HEK293 (cell line): ENCODE measurements at regions not wholly inside any gene's neighbourhood (a gene's known extent, or its start where the extent isn't known, plus 50 kb on each side); places are given as distances from the start of the nearest gene placed in this dataset.

Experiments used
- CTCF ChIA-PET: fragments of 350-600 bp; formaldehyde crosslinking; extraction: SDS; loops from one replicate; lab custom pipeline; 2021; ENCODE audit warnings: antibody characterized with exemption; lab: Yijun Ruan, JAX
- POLR2A ChIA-PET: fragments of 300-600 bp; formaldehyde crosslinking; extraction: SDS; loops from one replicate; lab custom pipeline; 2020; ENCODE audit warnings: antibody characterized with exemption, inconsistent platforms; lab: Yijun Ruan, JAX
- H3K27ac ChIP-seq: fragments of 200-500 bp; sonication (Bioruptor generic); 2 replicates; pipeline ENCODE4 v1.5.1; 2014; ENCODE audit warnings: low read depth, low read length, control low read depth, inconsistent platforms; ENCODE audit errors: extremely low read depth
- H3K36me3 ChIP-seq, 2 experiments: fragments of 200-500 bp in 1 of 2; sonication (Bioruptor generic) in 1 of 2; 1 replicate in 1 of 2; 2 replicates in 1 of 2; pipeline ENCODE4 v1.5.1; 2014 to 2017; ENCODE audit warnings: inconsistent platforms in 2 of 2, low read length in 2 of 2; ENCODE audit not compliant: control insufficient read depth in 2 of 2, insufficient read depth in 1 of 2
- H3K4me1 ChIP-seq: fragments of 200-500 bp; sonication (Bioruptor generic); 2 replicates; pipeline ENCODE4 v1.5.1; 2014; ENCODE audit warnings: mild to moderate bottlenecking, low read length, inconsistent platforms; ENCODE audit not compliant: control insufficient read depth, insufficient read depth
- H3K4me3 ChIP-seq: 2 replicates; pipeline ENCODE4 v1.5.1; 2011; ENCODE audit warnings: low read depth, mild to moderate bottlenecking, control low read depth, low read length, moderate library complexity
- H3K9me3 ChIP-seq: fragments of 200-500 bp; sonication (Bioruptor generic); 2 replicates; pipeline ENCODE4 v1.5.1; 2014; ENCODE audit warnings: low read depth, low read length, inconsistent platforms; ENCODE audit not compliant: control insufficient read depth, insufficient read depth
- GLIS1 ChIP-seq: fragments of 450-650 bp; formaldehyde crosslinking; IDR thresholded peaks from 2 replicates; pipeline ENCODE4 v1.5.1; 2016; ENCODE audit warnings: missing biosample characterization, missing genetic modification characterization
- KLF16 ChIP-seq: fragments of 450-650 bp; formaldehyde crosslinking; IDR thresholded peaks from 2 replicates; pipeline ENCODE4 v1.5.1; 2017; ENCODE audit warnings: missing biosample characterization, missing genetic modification characterization
- MYNN ChIP-seq: fragments of 450-650 bp; formaldehyde crosslinking; IDR thresholded peaks from 2 replicates; pipeline ENCODE4 v1.5.1; 2016; ENCODE audit warnings: missing biosample characterization, missing genetic modification characterization, borderline replicate concordance
- YY1 ChIP-seq: fragments of 450-650 bp; formaldehyde crosslinking; IDR thresholded peaks from 2 replicates; pipeline ENCODE4 v1.5.1; 2018; ENCODE audit warnings: missing biosample characterization, missing genetic modification characterization
- ZFP3 ChIP-seq: fragments of 450-650 bp; formaldehyde crosslinking; IDR thresholded peaks from 2 replicates; pipeline ENCODE4 v1.5.1; 2016; ENCODE audit warnings: low read depth, missing biosample characterization, missing genetic modification characterization
- ZNF112 ChIP-seq: fragments of 450-650 bp; formaldehyde crosslinking; IDR thresholded peaks from 2 replicates; pipeline ENCODE4 v1.5.0; 2017; ENCODE audit warnings: missing biosample characterization, missing genetic modification characterization
- ZNF138 ChIP-seq: fragments of 450-650 bp; formaldehyde crosslinking; IDR thresholded peaks from 2 replicates; pipeline ENCODE4 v1.5.1; 2016; ENCODE audit warnings: missing biosample characterization, missing genetic modification characterization, borderline replicate concordance
- ZNF169 ChIP-seq: fragments of 450-650 bp; formaldehyde crosslinking; IDR thresholded peaks from 2 replicates; pipeline ENCODE4 v1.5.1; 2016; ENCODE audit warnings: missing biosample characterization, missing genetic modification characterization
- ZNF266 ChIP-seq: fragments of 450-650 bp; formaldehyde crosslinking; IDR thresholded peaks from 2 replicates; pipeline ENCODE4 v1.5.1; 2016; ENCODE audit warnings: missing biosample characterization, missing genetic modification characterization, low read depth
- ZNF274 ChIP-seq, 2 experiments: fragments of 200-500 bp in 1 of 2; fragments of 450-650 bp in 1 of 2; sonication (Bioruptor generic) in 1 of 2; formaldehyde crosslinking in 1 of 2; IDR thresholded peaks; 2 replicates each; pipeline versions ENCODE4 v1.5.1 to v1.6.1; 2014 to 2016; ENCODE audit warnings: borderline replicate concordance in 1 of 2, inconsistent platforms in 1 of 2, low read length in 1 of 2, missing biosample characterization in 1 of 2, missing genetic modification characterization in 1 of 2
- ZNF433 ChIP-seq: fragments of 450-650 bp; formaldehyde crosslinking; IDR thresholded peaks from 2 replicates; pipeline ENCODE4 v1.5.1; 2016; ENCODE audit warnings: missing biosample characterization, missing genetic modification characterization, low read depth
- ZNF48 ChIP-seq: fragments of 450-650 bp; formaldehyde crosslinking; IDR thresholded peaks from 2 replicates; pipeline ENCODE4 v1.5.1; 2016; ENCODE audit warnings: missing biosample characterization, missing genetic modification characterization
- ZNF521 ChIP-seq: fragments of 450-650 bp; formaldehyde crosslinking; IDR thresholded peaks from 2 replicates; pipeline ENCODE4 v1.5.1; 2017; ENCODE audit warnings: missing biosample characterization, mild to moderate bottlenecking, missing genetic modification characterization
- ZNF610 ChIP-seq: fragments of 450-650 bp; formaldehyde crosslinking; IDR thresholded peaks from 2 replicates; pipeline ENCODE4 v1.5.1; 2016; ENCODE audit warnings: missing biosample characterization, missing genetic modification characterization, borderline replicate concordance
- ZNF658 ChIP-seq: fragments of 450-650 bp; formaldehyde crosslinking; IDR thresholded peaks from 2 replicates; pipeline ENCODE4; 2016; ENCODE audit warnings: missing biosample characterization, missing genetic modification characterization
- ZSCAN30 ChIP-seq: fragments of 450-650 bp; IDR thresholded peaks from 2 replicates; pipeline ENCODE4 v1.5.1; 2018; ENCODE audit warnings: missing biosample characterization, mild to moderate bottlenecking, missing genetic modification characterization, moderate library complexity
- TF ChIP-seq, protein P1 (sequence below): fragments of 450-650 bp; formaldehyde crosslinking; IDR thresholded peaks from 2 replicates; pipeline ENCODE4 v1.5.1; 2016; ENCODE audit warnings: missing biosample characterization, missing genetic modification characterization
- TF ChIP-seq, protein P2 (sequence below): fragments of 450-650 bp; formaldehyde crosslinking; IDR thresholded peaks from 2 replicates; pipeline ENCODE4 v1.5.1; 2016; ENCODE audit warnings: missing biosample characterization, missing genetic modification characterization
- TF ChIP-seq, protein P3 (sequence below): IDR thresholded peaks from 2 replicates; pipeline ENCODE4 v1.6.1; 2011; ENCODE audit warnings: mild to moderate bottlenecking, low read depth, low read length, borderline replicate concordance
- TF ChIP-seq, protein P4 (sequence below): fragments of 450-650 bp; formaldehyde crosslinking; IDR thresholded peaks from 2 replicates; pipeline ENCODE4 v1.5.0; 2017; ENCODE audit warnings: missing biosample characterization, missing genetic modification characterization, borderline replicate concordance
- TF ChIP-seq, protein P5 (sequence below): fragments of 450-650 bp; formaldehyde crosslinking; IDR thresholded peaks from 2 replicates; pipeline ENCODE4 v1.5.1; 2016; ENCODE audit warnings: missing biosample characterization, missing genetic modification characterization
- TF ChIP-seq, protein P6 (sequence below): fragments of 450-650 bp; formaldehyde crosslinking; IDR thresholded peaks from 2 replicates; pipeline ENCODE4 v1.5.1; 2016; ENCODE audit warnings: missing biosample characterization, missing genetic modification characterization
- TF ChIP-seq, protein P7 (sequence below): fragments of 450-650 bp; formaldehyde crosslinking; IDR thresholded peaks from 2 replicates; pipeline ENCODE4; 2016; ENCODE audit warnings: missing biosample characterization, missing genetic modification characterization
- TF ChIP-seq, protein P8 (sequence below): fragments of 450-650 bp; formaldehyde crosslinking; IDR thresholded peaks from 2 replicates; pipeline ENCODE4 v1.5.1; 2016; ENCODE audit warnings: missing biosample characterization, missing genetic modification characterization

DNA sequence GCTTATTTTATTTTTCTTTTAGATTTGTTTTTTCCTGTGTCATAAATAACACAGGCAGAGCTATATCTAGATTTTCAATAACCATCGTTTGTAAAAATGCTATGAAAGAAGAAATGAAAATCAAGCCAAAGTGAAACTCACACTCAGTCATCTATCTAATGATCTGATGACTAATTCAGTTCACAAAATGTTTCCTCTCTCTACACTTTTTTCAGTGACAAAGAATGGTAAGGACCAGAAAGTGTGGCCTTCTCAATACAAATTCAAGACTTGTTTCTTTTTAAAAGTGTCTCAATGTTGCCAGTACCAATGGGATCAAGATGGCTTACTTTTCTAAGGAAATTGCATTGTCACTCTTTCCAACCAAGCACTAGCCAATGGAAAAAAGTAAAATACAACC lies 282.8 kb upstream of the PKN2 start:
- POLR2A ChIA-PET = no interaction called here

DNA sequence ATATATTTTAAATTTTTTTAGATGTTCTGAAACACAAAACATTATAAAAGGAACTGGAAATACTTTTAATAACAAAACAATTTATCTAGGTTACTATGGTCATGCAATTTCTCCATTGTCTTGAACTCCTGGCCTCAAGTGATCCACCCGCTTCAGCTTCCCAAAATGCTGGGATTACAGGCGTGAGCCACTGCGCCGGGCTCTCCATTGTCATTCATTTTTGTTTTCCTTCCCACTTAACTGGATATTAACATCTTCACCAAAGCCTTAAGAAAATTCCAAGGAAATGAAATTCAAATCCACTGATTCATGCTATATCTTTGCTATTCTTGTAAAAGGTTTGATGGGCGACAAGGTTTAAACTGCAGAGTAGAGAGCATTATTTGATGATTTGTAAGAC lies 279.5 kb upstream of the PKN2 start:
- POLR2A ChIA-PET = no interaction called here
- no peak overlapping the region for H3K4me3 ChIP-seq
- CTCF ChIA-PET = no interaction called here
- H3K9me3 ChIP-seq = no peaks in the 10 kb centered on the region
- H3K27ac ChIP-seq = no peak overlapping the region
- no peaks in the 10 kb centered on the region for H3K4me1 ChIP-seq
- H3K36me3 ChIP-seq = no peaks in the 10 kb centered on the region
- TF ChIP-seq, protein P1, sequence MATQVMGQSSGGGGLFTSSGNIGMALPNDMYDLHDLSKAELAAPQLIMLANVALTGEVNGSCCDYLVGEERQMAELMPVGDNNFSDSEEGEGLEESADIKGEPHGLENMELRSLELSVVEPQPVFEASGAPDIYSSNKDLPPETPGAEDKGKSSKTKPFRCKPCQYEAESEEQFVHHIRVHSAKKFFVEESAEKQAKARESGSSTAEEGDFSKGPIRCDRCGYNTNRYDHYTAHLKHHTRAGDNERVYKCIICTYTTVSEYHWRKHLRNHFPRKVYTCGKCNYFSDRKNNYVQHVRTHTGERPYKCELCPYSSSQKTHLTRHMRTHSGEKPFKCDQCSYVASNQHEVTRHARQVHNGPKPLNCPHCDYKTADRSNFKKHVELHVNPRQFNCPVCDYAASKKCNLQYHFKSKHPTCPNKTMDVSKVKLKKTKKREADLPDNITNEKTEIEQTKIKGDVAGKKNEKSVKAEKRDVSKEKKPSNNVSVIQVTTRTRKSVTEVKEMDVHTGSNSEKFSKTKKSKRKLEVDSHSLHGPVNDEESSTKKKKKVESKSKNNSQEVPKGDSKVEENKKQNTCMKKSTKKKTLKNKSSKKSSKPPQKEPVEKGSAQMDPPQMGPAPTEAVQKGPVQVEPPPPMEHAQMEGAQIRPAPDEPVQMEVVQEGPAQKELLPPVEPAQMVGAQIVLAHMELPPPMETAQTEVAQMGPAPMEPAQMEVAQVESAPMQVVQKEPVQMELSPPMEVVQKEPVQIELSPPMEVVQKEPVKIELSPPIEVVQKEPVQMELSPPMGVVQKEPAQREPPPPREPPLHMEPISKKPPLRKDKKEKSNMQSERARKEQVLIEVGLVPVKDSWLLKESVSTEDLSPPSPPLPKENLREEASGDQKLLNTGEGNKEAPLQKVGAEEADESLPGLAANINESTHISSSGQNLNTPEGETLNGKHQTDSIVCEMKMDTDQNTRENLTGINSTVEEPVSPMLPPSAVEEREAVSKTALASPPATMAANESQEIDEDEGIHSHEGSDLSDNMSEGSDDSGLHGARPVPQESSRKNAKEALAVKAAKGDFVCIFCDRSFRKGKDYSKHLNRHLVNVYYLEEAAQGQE (tag by site-specific recombination) = no peak
- TF ChIP-seq ZNF658 (tag by site-specific recombination) = no peak
- TF ChIP-seq, protein P2, sequence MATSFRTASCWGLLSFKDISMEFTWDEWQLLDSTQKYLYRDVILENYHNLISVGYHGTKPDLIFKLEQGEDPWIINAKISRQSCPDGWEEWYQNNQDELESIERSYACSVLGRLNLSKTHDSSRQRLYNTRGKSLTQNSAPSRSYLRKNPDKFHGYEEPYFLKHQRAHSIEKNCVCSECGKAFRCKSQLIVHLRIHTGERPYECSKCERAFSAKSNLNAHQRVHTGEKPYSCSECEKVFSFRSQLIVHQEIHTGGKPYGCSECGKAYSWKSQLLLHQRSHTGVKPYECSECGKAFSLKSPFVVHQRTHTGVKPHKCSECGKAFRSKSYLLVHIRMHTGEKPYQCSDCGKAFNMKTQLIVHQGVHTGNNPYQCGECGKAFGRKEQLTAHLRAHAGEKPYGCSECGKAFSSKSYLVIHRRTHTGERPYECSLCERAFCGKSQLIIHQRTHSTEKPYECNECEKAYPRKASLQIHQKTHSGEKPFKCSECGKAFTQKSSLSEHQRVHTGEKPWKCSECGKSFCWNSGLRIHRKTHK (tag by site-specific recombination) = no peak
- TF ChIP-seq, protein P3, sequence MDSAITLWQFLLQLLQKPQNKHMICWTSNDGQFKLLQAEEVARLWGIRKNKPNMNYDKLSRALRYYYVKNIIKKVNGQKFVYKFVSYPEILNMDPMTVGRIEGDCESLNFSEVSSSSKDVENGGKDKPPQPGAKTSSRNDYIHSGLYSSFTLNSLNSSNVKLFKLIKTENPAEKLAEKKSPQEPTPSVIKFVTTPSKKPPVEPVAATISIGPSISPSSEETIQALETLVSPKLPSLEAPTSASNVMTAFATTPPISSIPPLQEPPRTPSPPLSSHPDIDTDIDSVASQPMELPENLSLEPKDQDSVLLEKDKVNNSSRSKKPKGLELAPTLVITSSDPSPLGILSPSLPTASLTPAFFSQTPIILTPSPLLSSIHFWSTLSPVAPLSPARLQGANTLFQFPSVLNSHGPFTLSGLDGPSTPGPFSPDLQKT = no peak
- TF ChIP-seq ZNF48 (tag by site-specific recombination) = no peak
- TF ChIP-seq KLF16 (tag by site-specific recombination) = no peak
- no peak for TF ChIP-seq GLIS1 (tag by site-specific recombination)
- TF ChIP-seq ZNF274 (IDR thresholded peaks at IDR 0.05; ENCODE audit: low read length) = no peak
- no peak for TF ChIP-seq ZNF274 (tag by site-specific recombination; IDR thresholded peaks at IDR 0.05; ENCODE audit: borderline replicate concordance)
- TF ChIP-seq, protein P4, sequence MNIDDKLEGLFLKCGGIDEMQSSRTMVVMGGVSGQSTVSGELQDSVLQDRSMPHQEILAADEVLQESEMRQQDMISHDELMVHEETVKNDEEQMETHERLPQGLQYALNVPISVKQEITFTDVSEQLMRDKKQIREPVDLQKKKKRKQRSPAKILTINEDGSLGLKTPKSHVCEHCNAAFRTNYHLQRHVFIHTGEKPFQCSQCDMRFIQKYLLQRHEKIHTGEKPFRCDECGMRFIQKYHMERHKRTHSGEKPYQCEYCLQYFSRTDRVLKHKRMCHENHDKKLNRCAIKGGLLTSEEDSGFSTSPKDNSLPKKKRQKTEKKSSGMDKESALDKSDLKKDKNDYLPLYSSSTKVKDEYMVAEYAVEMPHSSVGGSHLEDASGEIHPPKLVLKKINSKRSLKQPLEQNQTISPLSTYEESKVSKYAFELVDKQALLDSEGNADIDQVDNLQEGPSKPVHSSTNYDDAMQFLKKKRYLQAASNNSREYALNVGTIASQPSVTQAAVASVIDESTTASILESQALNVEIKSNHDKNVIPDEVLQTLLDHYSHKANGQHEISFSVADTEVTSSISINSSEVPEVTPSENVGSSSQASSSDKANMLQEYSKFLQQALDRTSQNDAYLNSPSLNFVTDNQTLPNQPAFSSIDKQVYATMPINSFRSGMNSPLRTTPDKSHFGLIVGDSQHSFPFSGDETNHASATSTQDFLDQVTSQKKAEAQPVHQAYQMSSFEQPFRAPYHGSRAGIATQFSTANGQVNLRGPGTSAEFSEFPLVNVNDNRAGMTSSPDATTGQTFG = no peak
- TF ChIP-seq ZNF112 (tag by site-specific recombination) = no peak

More for the DNA sequence above, 282.8 kb upstream of the PKN2 start:
- no peaks in the 10 kb centered on the region for H3K4me1 ChIP-seq
- no peaks in the 10 kb centered on the region for H3K36me3 ChIP-seq
- H3K27ac ChIP-seq = no peak overlapping the region
- H3K9me3 ChIP-seq = no peaks in the 10 kb centered on the region
- TF ChIP-seq ZSCAN30 (tag by site-specific recombination) = no peak
- TF ChIP-seq, protein P5, sequence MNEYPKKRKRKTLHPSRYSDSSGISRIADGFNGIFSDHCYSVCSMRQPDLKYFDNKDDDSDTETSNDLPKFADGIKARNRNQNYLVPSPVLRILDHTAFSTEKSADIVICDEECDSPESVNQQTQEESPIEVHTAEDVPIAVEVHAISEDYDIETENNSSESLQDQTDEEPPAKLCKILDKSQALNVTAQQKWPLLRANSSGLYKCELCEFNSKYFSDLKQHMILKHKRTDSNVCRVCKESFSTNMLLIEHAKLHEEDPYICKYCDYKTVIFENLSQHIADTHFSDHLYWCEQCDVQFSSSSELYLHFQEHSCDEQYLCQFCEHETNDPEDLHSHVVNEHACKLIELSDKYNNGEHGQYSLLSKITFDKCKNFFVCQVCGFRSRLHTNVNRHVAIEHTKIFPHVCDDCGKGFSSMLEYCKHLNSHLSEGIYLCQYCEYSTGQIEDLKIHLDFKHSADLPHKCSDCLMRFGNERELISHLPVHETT (tag by site-specific recombination) = no peak
- TF ChIP-seq ZNF266 (tag by site-specific recombination) = no peak
- TF ChIP-seq ZFP3 (tag by site-specific recombination) = no peak
- no peak for TF ChIP-seq ZNF433
- no peak for TF ChIP-seq ZNF138 (tag by site-specific recombination)
- no peak for TF ChIP-seq YY1 (tag by site-specific recombination)
- TF ChIP-seq ZNF610 = no peak
- no peak for TF ChIP-seq MYNN (tag by site-specific recombination)
- TF ChIP-seq, protein P6, sequence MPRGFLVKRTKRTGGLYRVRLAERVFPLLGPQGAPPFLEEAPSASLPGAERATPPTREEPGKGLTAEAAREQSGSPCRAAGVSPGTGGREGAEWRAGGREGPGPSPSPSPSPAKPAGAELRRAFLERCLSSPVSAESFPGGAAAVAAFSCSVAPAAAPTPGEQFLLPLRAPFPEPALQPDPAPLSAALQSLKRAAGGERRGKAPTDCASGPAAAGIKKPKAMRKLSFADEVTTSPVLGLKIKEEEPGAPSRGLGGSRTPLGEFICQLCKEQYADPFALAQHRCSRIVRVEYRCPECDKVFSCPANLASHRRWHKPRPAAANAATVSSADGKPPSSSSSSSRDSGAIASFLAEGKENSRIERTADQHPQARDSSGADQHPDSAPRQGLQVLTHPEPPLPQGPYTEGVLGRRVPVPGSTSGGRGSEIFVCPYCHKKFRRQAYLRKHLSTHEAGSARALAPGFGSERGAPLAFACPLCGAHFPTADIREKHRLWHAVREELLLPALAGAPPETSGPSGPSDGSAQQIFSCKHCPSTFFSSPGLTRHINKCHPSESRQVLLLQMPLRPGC = no peak
- TF ChIP-seq, protein P7, sequence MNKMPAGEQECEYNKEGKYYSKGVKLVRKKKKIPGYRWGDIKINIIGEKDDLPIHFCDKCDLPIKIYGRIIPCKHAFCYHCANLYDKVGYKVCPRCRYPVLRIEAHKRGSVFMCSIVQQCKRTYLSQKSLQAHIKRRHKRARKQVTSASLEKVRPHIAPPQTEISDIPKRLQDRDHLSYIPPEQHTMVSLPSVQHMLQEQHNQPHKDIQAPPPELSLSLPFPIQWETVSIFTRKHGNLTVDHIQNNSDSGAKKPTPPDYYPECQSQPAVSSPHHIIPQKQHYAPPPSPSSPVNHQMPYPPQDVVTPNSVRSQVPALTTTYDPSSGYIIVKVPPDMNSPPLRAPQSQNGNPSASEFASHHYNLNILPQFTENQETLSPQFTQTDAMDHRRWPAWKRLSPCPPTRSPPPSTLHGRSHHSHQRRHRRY (tag by site-specific recombination) = no peak
- no peak for TF ChIP-seq ZNF169 (tag by site-specific recombination)
- TF ChIP-seq, protein P8, sequence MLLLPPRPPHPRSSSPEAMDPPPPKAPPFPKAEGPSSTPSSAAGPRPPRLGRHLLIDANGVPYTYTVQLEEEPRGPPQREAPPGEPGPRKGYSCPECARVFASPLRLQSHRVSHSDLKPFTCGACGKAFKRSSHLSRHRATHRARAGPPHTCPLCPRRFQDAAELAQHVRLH (tag by site-specific recombination) = no peak
- TF ChIP-seq ZNF521 (tag by site-specific recombination) = no peak
- CTCF ChIA-PET = interaction anchor here (0.7 kb wide), 1 partner anchor 1716 kb away, joined by 6 read pairs; no protein-coding TSS in a partner anchor
- no peak overlapping the region for H3K4me3 ChIP-seq
